ENCODE measurements at regions not wholly inside any gene's neighbourhood (a gene's known extent, or its start where the extent isn't known, plus 50 kb on each side); places are given as distances from the start of the nearest gene placed in this dataset.
A peak's percentile ranks its signal among the peaks of the same experiment; 100 is the strongest.
"Not testable (repeated sequence)": the region's sequence is repeated elsewhere in the genome, so short reads cannot be mapped to it uniquely, and the experiment has no call there.

DNA sequence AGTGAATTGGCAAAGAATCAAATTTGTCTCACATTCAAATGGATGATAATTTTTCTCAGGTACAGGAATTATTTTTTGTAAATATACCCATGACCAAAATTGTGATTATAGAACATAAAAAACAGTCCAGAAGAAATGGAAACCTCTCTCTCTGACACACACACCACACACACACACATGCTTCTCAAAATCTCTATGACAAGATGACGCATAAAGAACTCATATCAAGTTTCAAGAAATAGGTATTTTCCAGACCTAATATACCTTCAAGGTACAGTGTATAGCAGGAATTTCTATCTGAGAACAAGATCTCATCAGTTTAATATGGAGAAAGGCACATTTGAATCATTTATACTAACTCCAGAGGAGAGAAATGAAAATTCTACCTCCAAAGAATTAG is 1069.1 kb upstream of the ALCAM start:
- no peak for DNase-seq

GRCh38 chr3:104298662-104299061 is 1068.0 kb upstream of the ALCAM start:
- DNase-seq, result no peak

- DNase-seq, result no peak
These were observed 1050.6 kb upstream of the ALCAM start for GRCh38 chr3:104316118-104316517.

- no peak for DNase-seq
These were observed 1043.5 kb upstream of the ALCAM start for GRCh38 chr3:104323226-104323625.

GRCh38 chr3:104347291-104347690 is 1019.4 kb upstream of the ALCAM start:
- no peak for DNase-seq

DNA sequence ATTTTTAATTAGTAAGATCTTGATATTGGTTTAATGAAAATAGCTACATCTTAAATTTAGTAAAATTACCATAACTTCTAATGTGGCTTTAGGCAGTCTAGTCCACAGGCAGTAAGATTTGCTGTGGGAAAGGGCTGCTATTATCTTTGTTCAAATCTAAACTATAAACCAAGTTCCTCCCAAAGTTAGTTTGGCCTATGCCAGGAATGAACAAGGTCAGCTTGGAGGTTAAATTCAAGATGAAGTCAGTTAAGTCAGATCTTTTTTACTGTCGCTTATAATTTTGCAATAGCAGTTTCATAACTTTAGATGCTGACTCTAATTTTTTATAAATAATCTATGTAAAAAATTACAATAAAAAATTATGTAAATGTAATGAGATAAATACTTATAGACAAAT is 1016.9 kb upstream of the ALCAM start:
- no peak for DNase-seq

DNA sequence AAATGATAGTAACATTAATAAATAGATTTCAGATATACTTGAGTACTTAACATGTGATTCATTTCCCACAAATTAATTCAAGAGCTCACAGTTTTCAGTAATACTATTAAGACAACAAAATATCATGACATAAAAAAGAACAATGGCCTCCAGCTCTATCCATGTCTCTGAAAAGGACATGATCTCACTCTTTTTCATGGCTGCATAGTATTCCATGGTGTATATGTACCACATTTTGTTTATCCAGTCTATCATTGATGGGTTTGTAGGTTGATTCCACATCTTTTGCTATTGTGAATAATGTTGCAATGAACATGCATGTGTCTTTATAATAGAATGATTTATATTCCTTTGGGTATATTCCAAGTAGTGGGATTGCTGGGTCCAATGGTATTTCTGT is 1012.8 kb upstream of the ALCAM start:
- no peak for DNase-seq

DNA sequence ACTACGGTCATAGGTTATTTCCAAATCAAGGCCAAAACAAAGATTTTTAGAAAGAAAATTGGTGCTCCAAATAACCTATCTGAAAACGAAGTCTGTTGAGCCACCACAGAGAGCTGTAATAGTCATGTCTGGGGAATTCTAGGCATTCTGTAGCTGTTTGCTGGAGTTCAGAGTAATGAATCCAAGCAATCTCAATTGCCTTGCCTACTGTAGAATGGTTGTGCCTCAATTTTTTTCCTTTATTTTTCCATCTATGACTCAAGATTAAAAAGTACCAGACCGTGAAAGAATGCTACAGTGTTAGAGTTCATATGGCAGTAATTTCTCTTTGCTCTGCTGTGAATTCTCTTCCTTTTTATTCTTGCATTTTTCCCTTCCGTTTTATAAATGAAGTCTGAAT is 1007.2 kb upstream of the ALCAM start:
- no peak for DNase-seq

DNA sequence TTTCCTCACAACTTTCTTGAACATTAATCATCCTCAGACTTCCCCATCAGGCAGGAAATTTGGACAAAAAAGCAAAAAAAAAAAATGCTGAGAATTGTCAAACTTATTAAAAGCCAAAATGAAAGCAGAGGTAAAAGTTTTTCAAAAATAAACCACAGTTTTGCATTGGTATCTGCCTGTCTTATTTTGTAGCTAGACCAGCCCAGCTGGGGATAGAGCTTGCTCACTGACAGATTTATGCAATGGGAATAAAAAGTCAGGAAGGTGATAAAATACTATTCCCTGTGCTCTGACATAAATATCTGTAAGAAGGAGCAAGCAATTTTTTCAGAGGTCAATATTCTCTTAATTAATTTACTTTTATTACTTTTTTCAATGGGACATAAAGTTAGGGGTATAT is 1006.7 kb upstream of the ALCAM start:
- no peak for DNase-seq

- DNase-seq, result not testable (repeated sequence)
These were observed 1005.0 kb upstream of the ALCAM start for GRCh38 chr3:104361748-104362147.

- no peak for DNase-seq
These were observed 1004.4 kb upstream of the ALCAM start for GRCh38 chr3:104362319-104362718.

DNA sequence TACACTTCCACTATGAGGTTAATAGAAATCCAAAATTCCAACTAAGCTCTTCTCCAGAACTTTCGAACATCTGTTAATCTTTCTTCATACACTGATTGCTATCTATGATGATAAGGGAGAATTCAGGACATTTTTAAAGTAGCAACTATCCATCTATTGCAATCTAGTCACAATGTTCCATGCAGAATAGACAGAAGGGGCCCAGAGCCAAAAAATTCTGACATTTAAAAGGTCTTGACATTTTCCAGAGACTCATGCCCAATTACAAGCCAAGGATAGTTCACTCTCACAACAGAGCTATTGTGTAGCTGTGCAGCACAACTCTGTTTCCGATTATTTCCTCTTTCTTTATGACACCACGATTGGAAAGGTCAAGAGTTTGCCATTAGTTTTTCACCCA is 999.7 kb upstream of the ALCAM start:
- DNase-seq, result no peak

- DNase-seq, result no peak
These were observed 997.9 kb upstream of the ALCAM start for GRCh38 chr3:104368760-104369159.

- DNase-seq, result no peak
These were observed 981.3 kb upstream of the ALCAM start for GRCh38 chr3:104385421-104385820.

- peak in 1 of 2 experiments; percentile 1 for DNase-seq
These were observed 978.1 kb upstream of the ALCAM start for GRCh38 chr3:104388619-104389018.

- peak; percentile 14 to 43 for DNase-seq
These were observed 974.4 kb upstream of the ALCAM start for GRCh38 chr3:104392327-104392726.

- DNase-seq, result peak; percentile 15 to 55
These were observed 969.6 kb upstream of the ALCAM start for GRCh38 chr3:104396974-104397669.

DNA sequence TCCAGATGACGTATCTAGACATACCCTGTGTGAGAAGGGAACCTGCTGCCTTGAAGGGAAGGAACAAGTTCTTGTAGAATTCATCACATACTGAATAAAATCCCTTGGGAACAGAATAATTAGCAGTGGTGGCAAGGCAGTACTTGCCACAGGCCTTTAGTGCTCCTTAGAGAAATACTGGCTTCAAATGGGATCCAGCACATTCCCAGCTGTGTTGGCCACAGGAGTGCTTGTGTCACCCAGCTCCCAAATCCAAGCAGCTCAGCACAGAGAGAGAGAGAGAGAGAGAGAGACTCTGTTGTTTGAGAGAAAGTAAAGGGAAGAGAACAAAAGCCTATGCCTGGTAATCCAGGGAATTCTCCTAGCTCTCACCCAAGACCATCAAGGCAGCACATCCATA is 969.0 kb upstream of the ALCAM start:
- DNase-seq, result no peak

DNA sequence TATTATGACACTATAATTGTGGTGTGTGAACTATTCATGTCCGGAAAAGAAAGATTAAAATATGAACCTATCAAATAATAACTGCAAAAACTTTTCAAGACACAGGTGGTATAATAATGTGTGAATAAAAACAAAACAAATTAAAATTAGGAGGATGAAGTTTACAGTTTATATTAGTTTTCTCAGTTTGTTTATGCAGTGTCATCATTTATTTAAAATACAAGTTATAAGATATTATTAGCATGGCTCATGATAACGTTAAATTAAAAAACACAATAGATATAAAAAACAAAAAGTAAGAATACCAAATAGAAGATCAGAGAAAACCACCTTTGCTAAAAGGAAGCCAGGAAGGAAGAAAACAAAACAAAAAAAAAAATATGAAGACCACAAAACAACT is 963.8 kb upstream of the ALCAM start:
- no peak for DNase-seq

- no peak for DNase-seq
These were observed 955.0 kb upstream of the ALCAM start for GRCh38 chr3:104411757-104412156.

GRCh38 chr3:104412608-104413580 is 953.8 kb upstream of the ALCAM start:
- no peak for DNase-seq

GRCh38 chr3:104428337-104428925 is 938.3 kb upstream of the ALCAM start:
- DNase-seq, result no peak

GRCh38 chr3:104429727-104430126 is 937.0 kb upstream of the ALCAM start:
- DNase-seq, result no peak

DNA sequence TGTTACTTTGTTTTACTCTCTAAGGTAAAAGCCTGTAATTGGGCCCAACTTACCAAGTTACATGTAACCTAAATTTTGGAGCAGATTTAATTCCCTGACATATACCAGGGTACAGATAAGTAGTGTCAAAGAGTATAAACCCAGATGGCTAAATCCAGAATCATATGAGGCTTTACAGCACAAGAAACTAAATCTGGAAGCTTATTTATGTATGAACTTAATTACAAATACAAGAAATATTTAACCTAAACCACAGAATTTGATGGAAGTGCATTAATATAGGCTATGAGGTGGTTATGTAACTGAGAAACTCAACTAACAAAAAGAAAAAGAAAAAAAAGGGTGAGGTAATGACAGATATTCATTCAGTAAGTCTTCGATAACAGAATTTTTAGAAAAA is 930.2 kb upstream of the ALCAM start:
- no peak for DNase-seq

Measured in NCI-H526 (cell line).